Sigmoid colon (tissue), 4 donors: ENCODE measurements at regions not wholly inside any gene's neighbourhood (a gene's known extent, or its start where the extent isn't known, plus 50 kb on each side); places are given as distances from the start of the nearest gene placed in this dataset.

Experiments
- CTCF ChIP-seq, 4 experiments: fragments of 450-650 bp in 3 of 4; fragments of 200-600 bp in 1 of 4; IDR thresholded peaks; one replicate each; pipeline ENCODE4 v1.5.1; 2016 to 2019; ENCODE audit warnings: antibody characterized with exemption in 4 of 4, mild to moderate bottlenecking in 3 of 4, moderate library complexity in 2 of 4
- POLR2A ChIP-seq, 2 donors: fragments of 450-650 bp; IDR thresholded peaks; one replicate each; pipeline ENCODE4 v1.6.1; 2016; ENCODE audit warnings: antibody characterized with exemption in 2 of 2, mild to moderate bottlenecking in 2 of 2, moderate library complexity in 2 of 2
- POLR2AphosphoS5 ChIP-seq, 4 donors: sonication (generic); formaldehyde crosslinking; IDR thresholded peaks; one replicate each; pipeline ENCODE4 v1.6.1; 2017; ENCODE audit warnings: antibody characterized with exemption in 4 of 4

GRCh38 chr7:138226745-138227279 lies 150.6 kb downstream of the AKR1D1 start:
- no peak for TF ChIP-seq POLR2A (IDR thresholded peaks at IDR 0.05)
- no peak for TF ChIP-seq CTCF (IDR thresholded peaks at IDR 0.05)
- TF ChIP-seq POLR2AphosphoS5 (IDR thresholded peaks at IDR 0.05): no peak
